Peyer's patch (tissue), 4 donors: ENCODE measurements at regions not wholly inside any gene's neighbourhood (a gene's known extent, or its start where the extent isn't known, plus 50 kb on each side); places are given as distances from the start of the nearest gene placed in this dataset.
"Not testable (repeated sequence)": the region's sequence is repeated elsewhere in the genome, so short reads cannot be mapped to it uniquely, and the experiment has no call there.

Experiments
- DNase-seq, 3 donors: peaks; one replicate each; pipeline ENCODE4 v3.0.0-alpha.2; 2017 to 2019
- H3K27ac ChIP-seq, 4 donors: fragments of 200-600 bp; sonication (generic); one replicate each; pipeline ENCODE4 v1.5.1; 2016 to 2019
- H3K27me3 ChIP-seq, 2 donors: fragments of 200-600 bp; sonication (generic); one replicate each; pipeline ENCODE4 v1.5.1; 2019
- H3K36me3 ChIP-seq, 3 donors: fragments of 200-600 bp; sonication (generic); one replicate each; pipeline ENCODE4 v1.5.1; 2016 to 2019
- H3K4me1 ChIP-seq, 4 donors: fragments of 200-600 bp; sonication (generic); one replicate each; pipeline ENCODE4 v1.5.1; 2016 to 2019
- H3K4me3 ChIP-seq, 4 donors: fragments of 200-600 bp; sonication (generic); 1 replicate in 3 of 4; 2 replicates in 1 of 4; pipeline ENCODE4 v1.5.1; 2016 to 2019; ENCODE audit warnings: mild to moderate bottlenecking in 1 of 4
- H3K9me3 ChIP-seq, 4 donors: fragments of 200-600 bp; sonication (generic); one replicate each; pipeline ENCODE4 v1.5.1; 2016 to 2019; ENCODE audit warnings: mild to moderate bottlenecking in 1 of 4
- CTCF ChIP-seq, 6 experiments: fragments of 450-650 bp in 4 of 6; fragments of 200-600 bp in 2 of 6; sonication (generic) in 1 of 6; IDR thresholded peaks; one replicate each; pipeline ENCODE4 v1.5.1; 2017 to 2019; ENCODE audit warnings: antibody characterized with exemption in 6 of 6, mild to moderate bottlenecking in 3 of 6, moderate library complexity in 1 of 6
- POLR2A ChIP-seq, 2 donors: fragments of 450-650 bp; IDR thresholded peaks; one replicate each; pipeline ENCODE4 v1.5.1; 2017; ENCODE audit warnings: antibody characterized with exemption in 2 of 2, mild to moderate bottlenecking in 2 of 2, moderate library complexity in 2 of 2

DNA sequence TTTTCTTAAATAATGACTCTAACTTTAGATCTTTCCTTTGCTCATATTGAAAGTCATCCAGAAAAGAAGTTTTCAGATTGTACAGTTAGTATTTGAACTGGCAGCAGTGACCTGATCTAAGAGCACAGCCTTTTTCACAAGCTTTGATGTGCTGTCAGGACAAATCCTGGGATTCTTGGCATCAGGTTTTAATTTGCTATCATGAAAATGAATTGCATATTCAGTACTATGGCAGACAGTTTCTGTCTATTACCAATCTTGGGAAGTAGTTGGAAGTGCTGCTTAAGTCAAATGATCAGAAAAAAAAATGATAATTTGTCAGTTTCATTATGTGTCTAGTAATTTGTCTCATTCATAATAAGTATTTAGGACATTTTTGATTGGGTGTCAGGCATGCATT is 925.6 kb upstream of the ARRDC3 start:
- TF ChIP-seq POLR2A (IDR thresholded peaks at IDR 0.05) = no peak
- no peak for TF ChIP-seq CTCF (IDR thresholded peaks at IDR 0.05)

DNA sequence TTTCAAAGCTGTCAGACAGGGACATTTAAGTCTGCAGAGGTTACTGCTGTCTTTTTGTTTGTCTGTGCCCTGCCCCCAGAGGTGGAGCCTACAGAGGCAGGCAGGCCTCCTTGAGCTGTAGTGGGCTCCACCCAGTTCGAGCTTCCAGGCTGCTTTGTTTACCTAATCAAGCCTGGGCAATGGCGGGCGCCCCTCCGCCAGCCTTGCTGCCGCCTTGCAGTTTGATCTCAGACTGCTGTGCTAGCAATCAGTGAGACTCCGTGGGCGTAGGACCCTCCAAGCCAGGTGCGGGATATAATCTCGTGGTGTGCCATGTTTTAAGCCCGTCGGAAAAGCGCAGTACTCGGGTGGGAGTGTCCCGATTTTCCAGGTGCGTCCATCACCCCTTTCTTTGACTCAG is 919.2 kb upstream of the ARRDC3 start:
- not testable (repeated sequence) for H3K4me3 ChIP-seq, H3K27me3 ChIP-seq, H3K9me3 ChIP-seq, H3K27ac ChIP-seq, DNase-seq, H3K4me1 ChIP-seq, H3K36me3 ChIP-seq

More for the DNA sequence above, 925.6 kb upstream of the ARRDC3 start:
- Histone ChIP-seq H3K27ac (no peak overlapping the region), H3K9me3 (no peaks in the 10 kb centered on the region), H3K27me3 (no peaks in the 10 kb centered on the region), H3K4me3 (no peak overlapping the region), H3K36me3 (no peaks in the 10 kb centered on the region), H3K4me1 (no peaks in the 10 kb centered on the region)
- DNase-seq = no peak

DNA sequence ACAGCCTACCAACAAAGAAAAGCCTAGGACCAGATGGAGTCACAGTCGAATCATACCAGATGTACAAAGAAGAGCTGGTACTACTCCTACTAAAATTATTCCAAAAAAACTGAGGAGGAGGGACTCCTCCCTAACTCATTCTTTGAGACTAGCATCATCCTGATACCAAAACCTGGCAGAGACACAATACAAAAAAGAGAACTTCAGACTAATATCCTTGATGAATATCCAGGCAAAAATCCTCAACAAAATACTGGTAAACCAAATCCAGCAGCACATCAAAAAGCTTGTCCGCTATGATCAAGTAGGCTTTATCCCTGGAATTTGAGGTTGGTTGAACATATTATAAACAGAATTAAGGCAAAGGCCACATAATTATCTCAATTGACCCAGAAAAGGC is 900.4 kb upstream of the ARRDC3 start:
- Histone ChIP-seq H3K4me3 (no peak overlapping the region), H3K9me3 (no peaks in the 10 kb centered on the region), H3K36me3 (no peaks in the 10 kb centered on the region), H3K27ac (no peak overlapping the region), H3K27me3 (no peaks in the 10 kb centered on the region), H3K4me1 (no peaks in the 10 kb centered on the region)
- no peak for DNase-seq
- no peak for TF ChIP-seq CTCF (IDR thresholded peaks at IDR 0.05)
- no peak for TF ChIP-seq POLR2A (IDR thresholded peaks at IDR 0.05)

GRCh38 chr5:92271750-92272149 is 888.6 kb upstream of the ARRDC3 start:
- not testable (repeated sequence) for DNase-seq

DNA sequence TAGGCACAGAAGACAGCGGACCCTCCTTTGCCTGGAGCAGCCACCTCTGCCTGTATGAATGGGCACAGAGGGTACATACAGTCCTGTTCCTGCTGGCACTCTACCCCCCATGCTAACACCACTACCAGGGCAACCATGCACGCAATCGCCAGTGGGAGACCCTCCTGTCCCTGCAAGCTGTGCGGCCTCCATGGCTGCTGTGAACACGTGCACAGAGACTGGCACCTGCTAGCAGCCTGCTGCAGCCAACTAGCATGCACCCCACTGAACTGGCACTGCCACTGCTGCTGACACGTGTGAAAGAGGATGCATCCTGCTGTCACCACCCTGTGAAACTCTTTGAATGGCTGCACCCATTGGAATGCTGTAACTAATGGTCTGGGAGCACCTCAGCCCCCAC is 885.2 kb upstream of the ARRDC3 start:
- no peak for TF ChIP-seq CTCF (IDR thresholded peaks at IDR 0.05)
- TF ChIP-seq POLR2A (IDR thresholded peaks at IDR 0.05) = no peak
- H3K36me3 ChIP-seq = no peaks in the 10 kb centered on the region
- H3K9me3 ChIP-seq = no peaks in the 10 kb centered on the region
- no peak overlapping the region for H3K27ac ChIP-seq
- no peak for DNase-seq
- H3K4me3 ChIP-seq = no peak overlapping the region
- no peaks in the 10 kb centered on the region for H3K4me1 ChIP-seq
- no peaks in the 10 kb centered on the region for H3K27me3 ChIP-seq

More at GRCh38 chr5:92271750-92272149, 888.6 kb upstream of the ARRDC3 start:
- H3K27me3 ChIP-seq, H3K36me3 ChIP-seq, H3K4me1 ChIP-seq, H3K27ac ChIP-seq, H3K9me3 ChIP-seq, H3K4me3 ChIP-seq: not testable (repeated sequence)

DNA sequence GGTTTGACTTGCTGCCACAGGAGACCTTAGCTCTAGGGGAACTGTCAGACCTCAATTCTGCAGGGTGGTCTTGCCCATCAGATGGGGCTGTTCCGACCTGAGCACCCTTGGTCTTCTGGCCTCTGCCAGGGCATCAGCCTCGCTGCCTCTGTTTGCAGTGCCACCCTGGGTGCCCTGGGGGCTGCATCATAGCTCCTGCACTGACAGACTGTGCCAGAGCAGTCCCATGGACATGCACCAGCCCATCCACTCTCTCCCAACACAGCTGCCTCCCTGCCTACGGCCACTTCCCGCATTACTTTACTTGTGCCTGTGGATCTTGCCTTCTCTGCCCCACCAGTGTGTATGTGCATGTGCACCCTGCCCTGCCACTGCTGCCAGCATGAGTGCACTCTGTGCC is 884.7 kb upstream of the ARRDC3 start:
- DNase-seq = no peak
- Histone ChIP-seq H3K36me3 (no peaks in the 10 kb centered on the region), H3K9me3 (no peaks in the 10 kb centered on the region), H3K27me3 (no peaks in the 10 kb centered on the region), H3K4me1 (no peaks in the 10 kb centered on the region), H3K4me3 (no peak overlapping the region), H3K27ac (no peak overlapping the region)
- TF ChIP-seq CTCF (IDR thresholded peaks at IDR 0.05) (no peak), POLR2A (IDR thresholded peaks at IDR 0.05) (no peak)

GRCh38 chr5:92265804-92266203 is 882.7 kb upstream of the ARRDC3 start:
- Histone ChIP-seq H3K4me1 (no peaks in the 10 kb centered on the region), H3K4me3 (no peak overlapping the region), H3K27me3 (no peaks in the 10 kb centered on the region), H3K27ac (no peak overlapping the region), H3K9me3 (no peaks in the 10 kb centered on the region), H3K36me3 (no peaks in the 10 kb centered on the region)
- no peak for TF ChIP-seq CTCF (IDR thresholded peaks at IDR 0.05)
- TF ChIP-seq POLR2A (IDR thresholded peaks at IDR 0.05) = no peak
- DNase-seq = no peak

DNA sequence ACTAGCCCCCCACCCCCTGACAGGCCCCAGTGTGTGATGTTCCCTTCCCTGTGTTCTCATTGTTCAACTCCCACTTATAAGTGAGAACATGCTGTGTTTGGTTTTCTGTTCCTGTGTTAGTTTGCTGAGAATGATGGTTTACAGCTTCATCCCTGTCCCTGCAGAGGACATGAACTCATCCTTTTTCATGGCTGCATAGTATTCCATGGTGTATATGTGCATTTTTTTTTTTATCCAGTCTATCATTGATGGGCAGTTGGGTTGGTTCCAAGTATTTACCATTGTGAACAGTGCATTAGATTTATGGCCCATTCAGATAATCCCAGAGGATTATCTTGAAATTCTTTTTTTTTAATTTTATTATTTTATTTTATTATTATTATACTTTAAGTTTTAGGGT is 872.5 kb upstream of the ARRDC3 start:
- DNase-seq, H3K27me3 ChIP-seq, H3K4me1 ChIP-seq, H3K4me3 ChIP-seq, H3K27ac ChIP-seq, H3K9me3 ChIP-seq, H3K36me3 ChIP-seq: not testable (repeated sequence)
